K562 (cell line): ENCODE measurements at regions not wholly inside any gene's neighbourhood (a gene's known extent, or its start where the extent isn't known, plus 50 kb on each side); places are given as distances from the start of the nearest gene placed in this dataset.
A peak's percentile ranks its signal among the peaks of the same experiment; 100 is the strongest.

Source experiments
- ATAC-seq: fragments of 200-7000 bp; cut with Tn5 transposase; 3 replicates; pipeline ENCODE4 v1.9.1; 2020; ENCODE audit warnings: moderate library complexity
- BruUV-seq: library from RNA; stranded (reverse); fragments of 400-500 nt; replicated peaks from 2 replicates; lab custom pipeline; 2021; lab: Mats Ljungman, UMichigan
- CTCF ChIA-PET: fragments of 300-600 bp; formaldehyde crosslinking; extraction: SDS; loops from one replicate; lab custom pipeline; 2021; ENCODE audit warnings: low intra/inter-chr PET ratio; lab: Yijun Ruan, JAX
- POLR2A ChIA-PET: fragments of 300-600, 350-650 bp; sonication (Branson Sonifier 250); formaldehyde crosslinking; extraction: SDS; loops from one replicate; lab custom pipeline; 2021; ENCODE audit warnings: antibody characterized with exemption, inconsistent platforms; lab: Yijun Ruan, JAX
- DNase-seq, 4 experiments: peaks; one replicate each; pipeline versions ENCODE4 v3.0.0 to v3.0.0-alpha.2; 2011 to 2018; ENCODE audit warnings: low spot score in 3 of 4, mixed read lengths in 3 of 4; ENCODE audit errors: extremely low read depth in 1 of 4
- FAIRE-seq: peaks from 2 replicates; lab custom pipeline; 2011; peaks lifted over from hg19 to GRCh38; lab: Jason Lieb, UNC
- H2AFZ ChIP-seq: 2 replicates; pipeline ENCODE4 v1.6.0; 2011; ENCODE audit warnings: low read depth, low read length, control low read depth, inconsistent platforms
- H3K27ac ChIP-seq: fragments of 200-600 bp; 3 replicates; pipeline ENCODE4 v1.8.0; 2011; ENCODE audit warnings: low read depth, mild to moderate bottlenecking, control low read depth, inconsistent platforms, low read length, moderate library complexity, mixed read lengths; ENCODE audit errors: extremely low read depth
- H3K27me3 ChIP-seq, 2 experiments: fragments of 300-600 bp in 1 of 2; 2 replicates in 1 of 2; 3 replicates in 1 of 2; pipeline versions ENCODE4 v1.6.0 to v1.8.0; 2011; ENCODE audit warnings: inconsistent platforms in 2 of 2, low read length in 2 of 2, mild to moderate bottlenecking in 1 of 2, mixed read lengths in 1 of 2, moderate library complexity in 1 of 2; ENCODE audit not compliant: control insufficient read depth in 2 of 2, insufficient read depth in 2 of 2
- H3K36me3 ChIP-seq: fragments of 300-600 bp; 3 replicates; pipeline ENCODE4 v1.8.0; 2011; ENCODE audit warnings: mild to moderate bottlenecking, low read length, inconsistent platforms; ENCODE audit not compliant: control insufficient read depth, insufficient read depth
- H3K4me1 ChIP-seq, 2 experiments: fragments of 200-600 bp in 1 of 2; replicated peaks in 1 of 2; 2 replicates in 1 of 2; 3 replicates in 1 of 2; pipeline versions ENCODE4 v1.5.1 to v1.8.0; 2011; ENCODE audit warnings: inconsistent platforms in 2 of 2, low read length in 2 of 2, mild to moderate bottlenecking in 1 of 2, mixed read lengths in 1 of 2, moderate library complexity in 1 of 2; ENCODE audit not compliant: control insufficient read depth in 2 of 2, insufficient read depth in 2 of 2
- H3K4me2 ChIP-seq: 2 replicates; pipeline ENCODE4 v1.6.1; 2011; ENCODE audit warnings: low read length, control low read depth, inconsistent platforms, mixed read lengths; ENCODE audit not compliant: insufficient read depth
- H3K4me3 ChIP-seq: fragments of 200-600 bp; sonication (generic), shearing (Covaris generic); 2 replicates; pipeline ENCODE4 v1.5.1; 2016; ENCODE audit warnings: control low read depth, inconsistent platforms
- H3K79me2 ChIP-seq: fragments of 200-600 bp; 3 replicates; pipeline ENCODE4 v1.8.0; 2011; ENCODE audit warnings: low read length, inconsistent platforms; ENCODE audit not compliant: control insufficient read depth, insufficient read depth
- H3K9ac ChIP-seq, 2 experiments: 2 replicates each; pipeline versions ENCODE4 v1.6.0 to v1.6.1; 2011; ENCODE audit warnings: low read depth in 2 of 2, low read length in 2 of 2, control low read depth in 1 of 2, inconsistent platforms in 1 of 2, mild to moderate bottlenecking in 1 of 2, mixed read lengths in 1 of 2; ENCODE audit not compliant: insufficient read depth in 1 of 2
- H3K9me1 ChIP-seq: one replicate; pipeline ENCODE4 v1.6.0; 2011; ENCODE audit warnings: inconsistent platforms, mild to moderate bottlenecking, low read length, moderate library complexity; ENCODE audit not compliant: control insufficient read depth, insufficient read depth
- H3K9me3 ChIP-seq: replicated peaks from 2 replicates; pipeline ENCODE4 v1.5.1; 2011; ENCODE audit warnings: low read depth, low read length, inconsistent platforms; ENCODE audit not compliant: control insufficient read depth, insufficient read depth
- H4K20me1 ChIP-seq: replicated peaks from 2 replicates; pipeline ENCODE4 v1.6.1; 2011; ENCODE audit warnings: low read length, inconsistent platforms, mixed read lengths; ENCODE audit not compliant: control insufficient read depth, insufficient read depth
- CEBPB ChIP-seq: fragments of 450-650 bp; IDR thresholded peaks from 2 replicates; pipeline ENCODE4 v1.6.1; 2016; ENCODE audit warnings: missing genetic modification characterization, missing compliant biosample characterization
- ELF2 ChIP-seq: fragments of 250-450 bp; sonication (Bioruptor Pico); IDR thresholded peaks from 2 replicates; pipeline ENCODE4 v1.5.0; 2021; ENCODE audit warnings: mild to moderate bottlenecking
- FOS ChIP-seq: IDR thresholded peaks from 3 replicates; pipeline ENCODE4 v1.6.1; 2011; ENCODE audit not compliant: insufficient read length; ENCODE audit errors: extremely low read depth
- FOXM1 ChIP-seq, 2 experiments: fragments of 450-650 bp in 1 of 2; sonication (generic) in 1 of 2; formaldehyde crosslinking in 1 of 2; IDR thresholded peaks; 2 replicates each; pipeline versions ENCODE4 v1.6.1 to v1.9.0; 2017 to 2022; ENCODE audit warnings: low read depth in 2 of 2, mild to moderate bottlenecking in 2 of 2, missing genetic modification reagents in 1 of 2, moderate library complexity in 1 of 2
- GABPB1 ChIP-seq: sonication (generic); formaldehyde crosslinking; IDR thresholded peaks from 2 replicates; pipeline ENCODE4 v1.8.0; 2022; ENCODE audit warnings: mild to moderate bottlenecking, missing genetic modification reagents
- HLTF ChIP-seq: fragments of 450-650 bp; IDR thresholded peaks from 2 replicates; pipeline ENCODE4 v1.6.1; 2016
- HMG20A ChIP-seq: fragments of 450-650 bp; formaldehyde crosslinking; conservative IDR thresholded peaks from 2 replicates; pipeline ENCODE4 v1.4.0; 2020; ENCODE audit warnings: mild to moderate bottlenecking, mixed read lengths
- RBM25 ChIP-seq: fragments of 200-400 bp; formaldehyde crosslinking; IDR thresholded peaks from 2 replicates; pipeline ENCODE4 v1.6.1; 2018; ENCODE audit warnings: low read length, low read depth, moderate library complexity; ENCODE audit not compliant: severe bottlenecking
- TBP ChIP-seq: optimal IDR thresholded peaks from 2 replicates; pipeline ENCODE3; 2011; ENCODE audit warnings: low read depth, low read length, improper control_type of control experiment
- ZKSCAN8 ChIP-seq: fragments of 200-800 bp; sonication (Bioruptor generic); IDR thresholded peaks from 2 replicates; pipeline ENCODE4 v1.6.1; 2016; ENCODE audit warnings: missing genetic modification characterization, missing compliant biosample characterization
- ZNF175 ChIP-seq: fragments of 200-800 bp; sonication (Bioruptor generic); IDR thresholded peaks from 2 replicates; pipeline ENCODE4 v1.6.1; 2016; ENCODE audit warnings: low read depth, mild to moderate bottlenecking, missing genetic modification characterization, missing compliant biosample characterization
- ZNF347 ChIP-seq: fragments of 450-650 bp; formaldehyde crosslinking; IDR thresholded peaks from 2 replicates; pipeline ENCODE4 v1.4.0; 2020; ENCODE audit warnings: low read depth, mild to moderate bottlenecking, moderate library complexity
- ZNF717 ChIP-seq: fragments of 250-450 bp; sonication (Bioruptor Pico); IDR thresholded peaks from 2 replicates; pipeline ENCODE4 v1.5.0; 2021
- WGBS: fragments of 100-300 bp; shearing (Covaris generic); methylation state at CpG from one replicate; pipeline ENCODE4 v1.1.6; 2016; ENCODE audit warnings: low coverage, mixed read lengths; ENCODE audit not compliant: insufficient coverage; ENCODE audit errors: missing lambda C conversion rate; 5-methylcytosine and 5-hydroxymethylcytosine counted together
- in situ Hi-C: fragments of 300-500 bp; cut with MboI; formaldehyde crosslinking; loops from 4 replicates; pipeline ENCODE4 v1.15.0; 2018; ENCODE audit warnings: inconsistent platforms, mixed read lengths
- intact Hi-C: fragments of 100-400 bp; cut with micrococcal nuclease; formaldehyde crosslinking; loops from 2 replicates; pipeline ENCODE4 v1.14.2; 2022

- no peak for ATAC-seq
Observed at GRCh38 chr7:67573639-67574038, 577.0 kb downstream of the TYW1 start.

GRCh38 chr7:67588631-67589030 is 592.0 kb downstream of the TYW1 start:
- H3K9ac ChIP-seq: no peak overlapping the region
- no peak overlapping the region for H3K27ac ChIP-seq
- no peak overlapping the region for H2AFZ ChIP-seq
- no peaks in the 10 kb centered on the region for H4K20me1 ChIP-seq
- H3K9me3 ChIP-seq: 0 out of 2 replicates have a peak, but pooled peaks cover 2% of the 10 kb centered on the region
- 0 out of 5 replicates have a peak, but pooled peaks cover 0 to under 1% of the 10 kb centered on the region in 2 experiments for H3K27me3 ChIP-seq
- in situ Hi-C loops: no loop called here
- intact Hi-C loops: no loop called here
- no peak overlapping the region for H3K4me3 ChIP-seq
- no peaks in the 10 kb centered on the region for H3K36me3 ChIP-seq
- H3K79me2 ChIP-seq: no peaks in the 10 kb centered on the region
- BruUV-seq: no TSS peak
- ATAC-seq (no peak), DNase-seq (no peak), FAIRE-seq (no peak)
- H3K9me1 ChIP-seq: no peaks in the 10 kb centered on the region
- POLR2A ChIA-PET: interaction anchor here (0.7 kb wide), 1 partner anchor 8 kb away, joined by 3 read pairs; no protein-coding TSS in a partner anchor
- H3K4me2 ChIP-seq: no peak overlapping the region
- no peaks in the 10 kb centered on the region for H3K4me1 ChIP-seq
- no peak for TF ChIP-seq ZNF175 (CRISPR knock-in tag)
- TF ChIP-seq ELF2 (CRISPR knock-in tag): no peak
- no peak for TF ChIP-seq ZNF717
- no peak for TF ChIP-seq HMG20A (CRISPR knock-in tag)
- no peak for TF ChIP-seq ZKSCAN8 (CRISPR knock-in tag)
- TF ChIP-seq ZNF347: no peak
- no peak for TF ChIP-seq TBP
- no peak for TF ChIP-seq FOS
- CTCF ChIA-PET: no interaction called here
- WGBS: 1% methylated on average over 5 of the region's 5 CpGs

More at GRCh38 chr7:67573639-67574038, 577.0 kb downstream of the TYW1 start:
- Histone ChIP-seq H3K36me3 (no peaks in the 10 kb centered on the region), H3K9ac (no peak overlapping the region), H3K79me2 (no peaks in the 10 kb centered on the region), H3K9me1 (no peaks in the 10 kb centered on the region), H3K27me3 (no peaks in the 10 kb centered on the region), H3K4me1 (no peaks in the 10 kb centered on the region), H3K9me3 (no peaks in the 10 kb centered on the region), H2AFZ (no peak overlapping the region), H4K20me1 (no peaks in the 10 kb centered on the region), H3K4me2 (no peak overlapping the region), H3K4me3 (no peak overlapping the region), H3K27ac (no peak overlapping the region)
- FAIRE-seq (no peak), DNase-seq (no peak)
- POLR2A ChIA-PET: no interaction called here
- intact Hi-C loops: no loop called here
- CTCF ChIA-PET: no interaction called here
- no TSS peak for BruUV-seq
- 0% methylated on average over 4 of the region's 4 CpGs for WGBS
- TF ChIP-seq RBM25 (peak; percentile 58), GABPB1 (CRISPR knock-in tag) (no peak), HLTF (0 out of 2 replicates have a peak, but pooled peaks have one; percentile 59), FOXM1 (IDR thresholded peaks at IDR 0.05; ENCODE audit: low read depth) (no peak), FOXM1 (CRISPR knock-in tag; IDR thresholded peaks at IDR 0.05; ENCODE audit: low read depth) (no peak), CEBPB (tag) (no peak)
- in situ Hi-C loops: no loop called here
